Left forelimb (tissue), 1 donor: ENCODE measurements at regions not wholly inside any gene's neighbourhood (a gene's known extent, or its start where the extent isn't known, plus 50 kb on each side); places are given as distances from the start of the nearest gene placed in this dataset.
"Not testable (repeated sequence)": the region's sequence is repeated elsewhere in the genome, so short reads cannot be mapped to it uniquely, and the experiment has no call there.

Source experiments
- DNase-seq: peaks from one replicate; pipeline ENCODE4 v3.0.0-alpha.2; 2018; ENCODE audit warnings: low spot score

- DNase-seq = no peak
These were observed 376.4 kb downstream of the INSIG2 start for GRCh38 chr2:118464546-118465265.

GRCh38 chr2:118464046-118464445 is 375.8 kb downstream of the INSIG2 start:
- no peak for DNase-seq

DNA sequence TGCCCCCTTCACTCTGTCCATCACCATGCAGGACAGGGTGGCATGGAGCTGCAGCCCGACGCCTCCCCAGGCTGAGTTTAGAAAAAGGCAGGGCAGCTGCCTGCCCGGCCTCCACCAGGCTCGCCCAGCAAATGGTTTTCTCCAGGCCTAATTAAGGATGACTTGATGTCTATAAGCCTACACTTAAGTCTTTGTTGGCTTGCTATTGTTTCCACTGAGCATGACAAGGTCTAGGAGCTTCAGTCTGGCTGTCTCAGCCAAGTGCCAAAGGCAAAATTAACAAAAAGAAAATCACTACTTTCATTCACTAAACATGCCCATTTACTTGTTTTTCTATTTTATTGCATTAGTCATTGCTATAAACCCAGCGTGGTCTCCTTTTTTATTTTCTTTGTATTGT is 372.2 kb downstream of the INSIG2 start:
- no peak for DNase-seq

GRCh38 chr2:118459426-118459825 is 371.2 kb downstream of the INSIG2 start:
- no peak for DNase-seq

DNA sequence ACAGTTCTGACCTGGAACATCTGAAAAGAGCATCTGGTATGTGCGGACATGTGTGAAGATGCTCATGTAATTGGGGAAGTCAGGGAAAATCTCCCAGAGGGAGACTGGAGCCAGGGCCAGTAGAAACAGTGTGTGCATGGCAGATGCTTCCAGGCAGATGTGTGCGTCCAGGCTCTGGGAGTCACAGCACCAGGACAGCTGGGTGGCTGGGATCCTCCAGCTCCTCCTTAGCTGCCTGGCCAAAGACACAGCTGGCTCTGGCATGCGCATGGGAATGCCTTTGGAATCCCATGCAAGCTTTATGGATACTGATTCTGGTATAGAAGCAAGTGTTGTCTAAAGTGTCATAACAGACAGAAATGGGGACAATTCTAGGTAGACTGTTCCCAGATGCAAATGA is 369.7 kb downstream of the INSIG2 start:
- DNase-seq = peak; percentile 68

- no peak for DNase-seq
These were observed 361.1 kb downstream of the INSIG2 start for GRCh38 chr2:118449401-118449800.

DNA sequence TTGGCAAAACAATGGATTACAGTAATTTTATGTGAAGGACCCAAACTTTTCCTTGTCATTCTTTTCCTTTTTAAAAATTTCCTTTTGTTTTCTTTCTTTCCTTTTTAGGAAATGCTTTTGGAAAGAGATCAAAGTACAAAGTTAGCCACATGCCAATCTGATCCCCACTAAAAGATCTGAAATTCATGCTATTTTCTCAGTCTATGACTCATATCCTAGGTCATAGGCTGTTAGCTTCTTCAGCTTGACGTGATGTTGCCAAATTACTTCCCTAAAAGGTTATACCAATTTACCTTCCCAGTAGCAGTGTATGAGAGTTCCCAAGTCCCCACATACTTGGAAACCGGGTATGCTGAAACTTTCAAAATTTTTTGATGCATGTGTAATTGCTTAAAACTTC is 355.3 kb downstream of the INSIG2 start:
- DNase-seq = no peak

- DNase-seq = no peak
These were observed 354.8 kb downstream of the INSIG2 start for GRCh38 chr2:118442996-118443553.

DNA sequence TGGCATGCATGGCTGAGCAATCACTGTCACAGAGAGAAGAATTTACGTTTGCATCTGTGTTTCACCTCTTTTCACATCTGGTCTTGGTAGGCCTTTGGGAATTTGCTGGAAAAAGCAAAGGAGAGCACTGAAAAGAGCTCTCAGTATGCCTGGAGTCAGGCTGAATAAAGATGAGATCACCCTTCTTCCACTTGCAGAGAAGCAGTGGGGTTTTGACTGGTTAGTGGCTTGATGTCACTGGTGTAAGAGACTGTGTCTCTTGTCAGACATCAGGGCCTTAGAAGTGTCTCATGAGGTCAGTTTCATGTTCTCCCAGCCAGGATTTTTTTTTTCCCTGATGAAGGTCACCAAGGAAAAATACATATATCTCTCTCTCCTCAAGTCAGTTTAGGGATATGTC is 353.8 kb downstream of the INSIG2 start:
- no peak for DNase-seq

GRCh38 chr2:118440404-118441098 is 352.3 kb downstream of the INSIG2 start:
- DNase-seq = no peak

DNA sequence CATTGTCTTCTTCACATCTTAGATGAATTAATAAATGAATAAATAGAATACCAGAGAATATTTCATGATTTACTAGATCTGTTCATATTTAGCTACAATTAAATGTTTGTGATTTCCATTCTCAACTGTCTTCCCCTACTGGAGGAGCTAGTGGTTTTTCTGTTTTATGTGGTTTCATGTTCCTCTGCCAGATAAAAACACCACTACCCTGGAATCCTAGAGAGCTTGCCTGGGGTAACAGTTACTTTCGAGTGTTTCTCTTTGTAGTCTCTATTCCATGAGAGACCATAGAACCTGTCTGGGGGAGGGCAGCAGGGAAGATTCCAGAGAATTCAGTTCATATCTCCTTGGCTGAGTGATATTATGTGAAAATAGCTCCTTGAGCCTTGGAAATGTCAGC is 349.2 kb downstream of the INSIG2 start:
- DNase-seq = no peak

- DNase-seq = no peak
These were observed 343.7 kb downstream of the INSIG2 start for GRCh38 chr2:118431997-118432396.

DNA sequence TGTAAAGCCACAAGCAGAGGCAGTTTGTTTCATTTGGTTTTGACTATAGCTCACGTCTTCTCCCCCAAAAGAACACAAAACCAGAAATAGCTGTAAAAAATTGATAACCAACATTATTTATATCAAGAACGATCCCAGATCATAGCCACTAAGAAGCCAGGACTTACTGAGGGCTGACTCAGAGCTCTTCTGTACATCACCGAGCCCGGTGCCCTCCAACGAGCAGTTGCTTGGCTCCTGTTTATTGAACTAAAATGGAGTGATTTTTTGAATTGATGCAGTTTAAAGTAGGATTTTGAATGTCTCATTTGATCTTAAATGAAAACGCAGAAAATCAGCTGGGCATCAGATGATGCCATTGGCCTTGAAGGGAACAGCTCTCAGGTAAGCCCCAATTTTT is 343.3 kb downstream of the INSIG2 start:
- DNase-seq = no peak

DNA sequence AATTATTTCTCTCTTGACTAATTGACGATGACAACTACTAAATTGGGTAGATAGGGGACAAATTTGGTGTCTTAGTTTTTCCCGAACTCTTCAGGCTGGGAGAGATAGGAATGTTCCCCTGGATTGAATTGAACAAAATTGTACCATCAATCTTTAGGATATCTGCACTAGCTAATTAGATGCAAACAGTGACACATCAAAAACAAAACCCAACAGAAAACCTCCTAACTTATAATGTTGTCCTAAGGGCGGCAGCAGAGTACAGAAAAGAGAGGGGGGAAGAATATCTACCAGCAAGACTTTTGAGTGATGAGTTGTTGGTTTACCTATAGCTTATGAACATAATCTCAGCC is 342.9 kb downstream of the INSIG2 start:
- DNase-seq = no peak

- no peak for DNase-seq
These were observed 342.4 kb downstream of the INSIG2 start for GRCh38 chr2:118430510-118431164.

- DNase-seq = no peak
These were observed 336.9 kb downstream of the INSIG2 start for GRCh38 chr2:118425191-118425590.

DNA sequence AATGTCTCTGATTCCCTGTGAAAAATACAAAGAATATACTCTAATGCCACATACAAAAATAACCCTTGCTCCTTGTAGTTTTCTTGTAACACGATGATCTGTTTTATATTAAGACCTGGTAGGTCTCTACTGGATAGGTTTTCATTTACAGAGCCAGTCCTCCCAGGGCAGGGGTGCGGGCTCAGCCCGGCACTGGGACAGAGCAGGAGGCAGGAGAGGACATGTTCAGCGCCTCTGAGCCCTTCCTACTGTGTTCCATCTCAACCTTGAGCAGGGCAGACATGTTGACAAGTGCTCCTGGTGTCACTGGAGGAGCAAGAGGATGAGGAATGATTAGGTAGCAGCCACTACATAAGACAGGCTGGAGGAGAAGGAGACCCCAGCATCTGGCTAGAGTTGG is 335.5 kb downstream of the INSIG2 start:
- DNase-seq = no peak

GRCh38 chr2:118421648-118422047 is 333.4 kb downstream of the INSIG2 start:
- no peak for DNase-seq

DNA sequence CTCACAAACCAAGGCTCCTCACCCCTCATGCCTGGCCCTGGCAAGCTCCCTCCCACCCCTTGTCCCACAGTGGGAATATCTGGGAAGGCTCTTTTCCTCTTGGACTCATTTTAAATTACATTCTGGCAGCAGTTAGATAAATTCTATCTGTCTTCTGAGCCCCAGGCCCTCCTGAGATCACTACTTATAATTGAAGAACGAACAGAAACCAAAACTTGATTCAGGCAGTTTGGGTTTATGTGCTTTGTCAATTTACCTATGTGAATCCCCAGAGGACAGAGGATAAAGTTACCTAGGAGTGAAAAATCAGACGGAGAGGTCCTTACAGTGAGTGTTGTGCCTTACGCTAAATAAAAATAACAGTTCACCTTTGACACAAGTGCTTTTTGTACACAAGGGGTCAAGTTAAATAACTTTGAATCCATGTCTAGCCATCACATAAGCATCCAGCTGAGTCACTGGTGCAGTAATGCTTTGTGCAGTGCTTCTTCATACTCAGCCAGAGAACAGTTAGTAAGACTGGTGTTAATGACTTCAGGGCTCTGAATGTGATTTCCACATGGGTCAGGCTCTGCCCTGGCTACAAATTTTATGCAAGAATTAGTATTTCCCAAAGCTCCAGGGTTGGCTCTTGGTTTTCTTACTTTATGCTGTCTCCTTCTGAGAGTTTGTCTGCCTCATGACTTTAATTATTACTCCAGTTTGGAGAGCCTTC is 329.3 kb downstream of the INSIG2 start:
- no peak for DNase-seq

DNA sequence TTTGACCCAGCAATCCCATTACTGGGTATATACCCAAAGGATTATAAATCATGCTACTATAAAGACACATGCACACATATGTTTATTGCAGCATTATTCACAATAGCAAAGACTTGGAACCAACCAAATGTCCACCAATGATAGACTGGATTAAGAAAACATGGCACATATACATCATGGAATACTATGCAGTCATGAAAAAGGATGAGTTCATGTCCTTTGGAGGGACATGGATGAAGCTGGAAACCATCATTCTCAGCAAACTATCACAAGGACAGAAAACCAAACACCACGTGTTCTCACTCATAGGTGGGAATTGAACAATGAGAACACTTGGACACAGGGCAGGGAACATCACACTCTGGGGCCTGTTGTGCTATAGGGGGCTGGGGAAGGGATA is 326.9 kb downstream of the INSIG2 start:
- DNase-seq = not testable (repeated sequence)

DNA sequence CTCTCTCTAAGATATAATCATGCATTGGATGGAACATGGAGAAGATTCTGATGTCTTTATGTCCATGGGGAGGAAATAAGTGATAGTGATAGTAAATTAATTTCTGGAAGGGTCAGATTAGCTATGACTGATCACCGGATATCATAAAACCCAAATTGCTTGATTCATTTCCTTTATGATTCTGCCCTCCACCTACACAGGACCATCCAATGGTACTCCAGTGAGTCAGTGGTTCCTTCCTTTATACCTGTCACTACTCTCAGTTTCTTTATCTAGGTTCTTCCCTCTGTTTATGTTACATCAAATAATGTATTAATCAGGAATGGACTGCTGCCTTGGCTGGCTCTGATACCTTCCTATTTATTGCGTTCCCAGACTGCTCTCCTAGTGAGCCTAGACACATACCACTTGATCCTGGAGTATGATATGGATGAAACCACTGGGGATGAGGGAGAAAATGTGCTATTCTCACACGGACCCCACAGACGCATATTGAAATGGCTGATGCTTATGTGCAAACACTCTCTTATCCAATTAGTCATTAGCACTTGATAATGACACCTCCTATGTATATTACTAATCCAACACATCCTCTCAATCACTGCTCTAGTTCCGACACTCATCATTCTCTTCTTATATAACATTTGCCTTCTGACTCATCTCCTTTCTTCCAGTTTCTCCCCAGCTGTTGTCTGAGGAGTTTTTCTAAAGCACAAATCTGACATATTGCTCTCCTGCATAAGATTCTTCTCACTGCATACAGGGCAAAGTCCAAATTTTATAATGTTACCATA is 315.6 kb downstream of the INSIG2 start:
- DNase-seq = no peak

DNA sequence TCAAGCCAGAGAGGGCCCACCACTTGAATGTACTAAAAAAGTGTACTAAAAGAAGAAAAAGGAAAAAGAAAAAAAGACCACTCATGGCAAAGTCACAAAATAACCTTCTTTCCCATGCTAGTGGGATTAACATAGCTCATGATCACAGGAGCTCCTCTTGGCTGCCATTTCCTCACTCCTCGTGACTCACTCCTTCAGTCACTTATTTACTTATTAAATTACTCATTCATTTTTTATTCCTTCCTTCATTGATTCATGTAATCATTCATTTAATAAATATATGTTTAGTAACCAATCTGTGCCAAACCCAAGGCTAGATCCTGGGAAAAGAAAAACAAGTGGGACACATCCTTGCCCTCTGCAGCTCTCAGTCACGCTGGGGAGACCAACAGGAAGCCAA is 300.5 kb downstream of the INSIG2 start:
- DNase-seq = no peak
